ENCODE measurements at regions not wholly inside any gene's neighbourhood (a gene's known extent, or its start where the extent isn't known, plus 50 kb on each side); places are given as distances from the start of the nearest gene placed in this dataset.

DNA sequence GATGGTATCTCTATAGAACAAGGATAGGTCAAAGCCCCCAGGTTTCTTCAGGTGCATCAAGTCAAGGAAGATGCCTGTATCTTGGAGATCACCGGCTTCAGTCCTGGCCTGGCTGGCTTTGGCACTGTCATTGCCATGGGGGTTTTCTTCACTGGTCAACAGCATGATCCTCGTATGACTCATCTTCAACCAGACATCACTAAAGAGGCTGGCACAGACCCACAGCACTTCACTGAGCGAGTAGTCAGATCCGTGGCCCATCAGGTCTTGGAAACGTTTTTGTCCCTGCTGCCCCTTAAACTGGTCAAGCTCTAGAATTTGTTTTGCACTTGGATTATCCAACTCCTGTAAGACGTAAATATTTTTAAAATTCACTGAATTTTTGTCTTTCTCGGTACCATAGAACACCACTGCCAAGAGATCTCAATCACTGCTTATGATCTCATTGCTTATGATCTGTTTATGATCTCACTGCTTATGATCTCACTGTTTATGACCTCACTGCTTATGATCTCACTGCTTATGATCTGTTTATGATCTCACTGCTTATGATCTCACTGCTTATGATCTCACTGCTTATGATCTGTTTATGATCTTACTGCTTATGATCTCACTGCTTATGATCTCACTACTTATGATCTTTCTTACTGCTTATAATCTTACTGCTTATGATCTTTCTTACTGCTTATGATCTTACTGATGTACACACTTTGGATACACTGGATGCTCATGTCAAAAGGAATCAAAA lies 135.2 kb downstream of the CYP26A1 start:
- TF ChIP-seq, protein P1, sequence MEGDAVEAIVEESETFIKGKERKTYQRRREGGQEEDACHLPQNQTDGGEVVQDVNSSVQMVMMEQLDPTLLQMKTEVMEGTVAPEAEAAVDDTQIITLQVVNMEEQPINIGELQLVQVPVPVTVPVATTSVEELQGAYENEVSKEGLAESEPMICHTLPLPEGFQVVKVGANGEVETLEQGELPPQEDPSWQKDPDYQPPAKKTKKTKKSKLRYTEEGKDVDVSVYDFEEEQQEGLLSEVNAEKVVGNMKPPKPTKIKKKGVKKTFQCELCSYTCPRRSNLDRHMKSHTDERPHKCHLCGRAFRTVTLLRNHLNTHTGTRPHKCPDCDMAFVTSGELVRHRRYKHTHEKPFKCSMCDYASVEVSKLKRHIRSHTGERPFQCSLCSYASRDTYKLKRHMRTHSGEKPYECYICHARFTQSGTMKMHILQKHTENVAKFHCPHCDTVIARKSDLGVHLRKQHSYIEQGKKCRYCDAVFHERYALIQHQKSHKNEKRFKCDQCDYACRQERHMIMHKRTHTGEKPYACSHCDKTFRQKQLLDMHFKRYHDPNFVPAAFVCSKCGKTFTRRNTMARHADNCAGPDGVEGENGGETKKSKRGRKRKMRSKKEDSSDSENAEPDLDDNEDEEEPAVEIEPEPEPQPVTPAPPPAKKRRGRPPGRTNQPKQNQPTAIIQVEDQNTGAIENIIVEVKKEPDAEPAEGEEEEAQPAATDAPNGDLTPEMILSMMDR (conservative IDR thresholded peaks at IDR 0.05) = no peak
- no peak overlapping the region for H3K27ac ChIP-seq

DNA sequence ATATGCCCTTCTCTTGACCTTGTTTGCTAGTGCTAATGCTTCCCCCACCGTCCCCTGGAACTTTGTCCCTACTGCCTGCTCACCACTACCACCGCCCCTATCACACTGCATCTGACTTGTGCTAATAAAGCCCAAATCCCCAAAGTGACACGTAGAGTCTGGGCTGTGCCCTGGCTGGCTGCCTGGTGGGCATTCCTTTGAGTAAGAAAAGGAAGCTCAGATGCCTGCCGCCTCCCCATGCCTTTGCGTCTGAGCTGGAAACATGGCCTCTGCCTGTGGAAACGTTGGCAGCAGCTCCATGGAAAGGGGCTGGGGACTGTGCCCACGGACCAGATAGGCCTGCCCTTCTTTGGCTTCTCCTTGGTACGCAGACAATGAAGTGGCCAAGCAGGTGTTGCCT lies 138.3 kb downstream of the CYP26A1 start:
- TF ChIP-seq, protein P1 (conservative IDR thresholded peaks at IDR 0.05) = no peak
- H3K27ac ChIP-seq = no peak overlapping the region

- H3K27ac ChIP-seq = no peak overlapping the region
- TF ChIP-seq, protein P1 (conservative IDR thresholded peaks at IDR 0.05) = no peak
Measured at GRCh38 chr10:93215312-93215711, 141.6 kb downstream of the CYP26A1 start.

DNA sequence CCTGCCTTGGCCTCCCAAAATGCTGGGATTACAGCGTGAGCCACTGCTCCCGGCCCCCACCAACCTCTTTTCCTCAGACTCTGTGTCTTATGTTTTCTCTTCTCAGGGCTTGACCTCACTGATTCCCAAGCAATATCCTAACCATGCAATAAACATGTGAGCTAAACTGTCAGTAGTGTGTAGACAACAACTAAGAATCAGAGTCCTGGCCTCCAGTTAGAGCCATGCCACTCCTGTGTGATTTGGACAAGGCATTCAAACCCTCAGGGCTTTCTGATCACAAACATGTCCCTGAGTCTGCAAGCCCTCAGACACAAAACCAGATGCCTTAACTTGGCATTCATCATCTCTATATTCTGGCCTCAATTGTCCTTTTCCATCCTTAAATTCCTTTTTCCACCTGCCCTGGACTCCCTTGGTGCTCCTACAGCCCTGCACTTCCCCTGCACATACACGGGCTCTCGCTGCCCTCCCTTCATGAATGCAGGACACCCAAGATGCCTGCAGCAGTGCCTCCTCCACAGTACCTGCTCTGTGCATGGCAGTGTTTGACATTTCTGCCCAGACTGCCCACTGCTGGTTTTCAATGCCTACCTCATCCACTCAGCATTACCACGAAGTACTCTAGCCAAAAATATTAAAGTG lies 142.8 kb downstream of the CYP26A1 start:
- H3K27ac ChIP-seq = no peak overlapping the region
- TF ChIP-seq, protein P1 (conservative IDR thresholded peaks at IDR 0.05) = no peak

DNA sequence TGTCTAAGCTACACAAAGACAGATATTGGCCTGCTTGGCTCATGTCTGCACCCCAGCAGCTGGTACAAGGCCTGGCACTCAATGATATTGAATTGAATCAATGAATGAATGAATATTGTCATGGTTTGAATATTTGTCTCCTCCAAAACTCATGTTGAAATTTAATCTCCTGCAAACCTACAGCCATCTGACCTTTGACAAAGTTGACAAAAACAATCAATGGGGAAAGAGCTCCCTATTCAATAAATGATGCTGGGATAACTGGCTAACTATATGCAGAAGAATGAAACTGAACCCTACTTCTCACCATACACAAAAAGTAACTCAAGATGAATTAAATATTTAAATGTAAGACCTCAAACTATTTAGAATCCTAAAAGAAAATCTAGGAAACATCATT lies 144.7 kb downstream of the CYP26A1 start:
- TF ChIP-seq, protein P1 (conservative IDR thresholded peaks at IDR 0.05) = no peak
- H3K27ac ChIP-seq = no peak overlapping the region

DNA sequence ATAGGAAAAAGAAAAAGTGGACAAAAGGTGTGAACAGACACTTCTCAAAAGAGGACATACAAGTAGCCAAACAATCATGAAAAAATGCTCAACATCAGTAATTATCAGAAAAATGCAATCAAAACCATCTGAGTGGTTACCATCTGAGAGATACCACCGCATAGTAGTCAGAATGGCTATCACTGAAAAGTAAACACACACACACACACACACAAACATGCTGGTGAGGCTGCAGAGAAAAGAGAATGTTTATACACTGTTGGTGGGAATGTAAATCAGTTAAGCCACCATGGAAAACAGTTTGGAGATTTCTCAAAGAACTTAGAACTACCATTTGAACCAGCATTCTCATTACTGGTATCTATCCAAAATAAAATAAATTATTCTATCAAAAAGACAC lies 145.7 kb downstream of the CYP26A1 start:
- no peak overlapping the region for H3K27ac ChIP-seq
- TF ChIP-seq, protein P1 (conservative IDR thresholded peaks at IDR 0.05) = no peak

DNA sequence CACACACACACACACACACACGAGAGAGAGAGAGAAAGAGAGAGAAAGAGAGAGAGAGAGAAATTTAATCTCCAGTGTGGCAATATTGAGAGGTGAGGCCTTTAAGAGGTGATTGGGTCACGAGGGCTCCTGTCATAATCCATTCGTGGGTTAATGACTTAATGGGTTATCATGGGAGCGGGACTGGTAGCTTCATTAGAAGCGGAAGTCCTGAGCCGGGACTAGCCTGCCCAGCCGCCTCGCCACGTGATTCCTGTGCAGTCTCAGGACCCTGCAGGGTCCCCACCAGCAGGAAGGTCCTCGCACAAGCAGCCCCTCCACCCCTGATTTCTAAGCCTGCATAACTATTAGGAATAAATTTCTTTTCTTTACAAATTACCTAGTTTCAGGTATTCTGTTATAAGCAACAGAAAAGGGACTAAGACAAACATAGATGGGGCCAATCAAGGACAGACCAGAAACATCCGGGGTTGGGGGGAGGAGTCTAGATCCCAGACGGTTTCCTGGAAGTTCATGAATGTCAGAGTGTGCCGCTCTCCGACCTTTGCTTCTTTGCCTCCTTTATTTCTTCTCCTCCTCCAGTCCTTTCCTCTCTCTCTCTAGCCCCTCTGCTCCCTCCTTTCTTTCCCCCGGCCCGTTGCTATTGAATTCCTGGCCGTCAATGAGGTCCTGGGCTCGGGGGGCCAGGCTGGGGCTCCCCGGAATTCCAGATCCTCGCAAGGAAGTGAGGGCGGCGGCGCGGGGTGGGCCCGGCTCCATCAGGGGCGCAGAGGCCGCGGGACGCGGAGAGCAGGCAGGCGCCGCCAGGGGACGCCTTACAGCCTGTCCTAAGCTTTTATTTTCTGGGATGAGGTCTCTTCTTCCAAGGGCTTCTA lies 146.8 kb downstream of the CYP26A1 start:
- no peak overlapping the region for H3K27ac ChIP-seq
- TF ChIP-seq, protein P1 (conservative IDR thresholded peaks at IDR 0.05) = no peak
